ENCODE measurements at regions not wholly inside any gene's neighbourhood (a gene's known extent, or its start where the extent isn't known, plus 50 kb on each side); places are given as distances from the start of the nearest gene placed in this dataset.

DNA sequence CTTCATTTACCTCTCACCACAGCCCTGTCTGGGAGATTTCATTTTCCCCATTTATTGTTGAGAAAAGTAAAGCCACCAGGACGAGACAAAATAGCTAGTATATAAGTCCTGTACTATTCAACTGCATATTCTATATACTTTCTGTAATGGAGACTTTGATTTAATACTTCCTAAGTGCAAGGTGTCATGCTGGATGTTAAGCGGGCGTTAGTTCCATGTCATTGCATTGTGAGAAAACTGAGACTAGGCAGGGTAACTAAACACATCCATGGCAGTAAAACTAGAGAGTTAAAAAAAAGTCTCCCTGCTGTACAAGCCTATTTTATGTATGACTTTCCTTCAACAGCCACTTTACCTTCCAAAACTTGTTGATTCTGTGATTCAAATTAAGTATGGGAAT lies 969.6 kb downstream of the STIM2 start:
- TF ChIP-seq, protein P1, sequence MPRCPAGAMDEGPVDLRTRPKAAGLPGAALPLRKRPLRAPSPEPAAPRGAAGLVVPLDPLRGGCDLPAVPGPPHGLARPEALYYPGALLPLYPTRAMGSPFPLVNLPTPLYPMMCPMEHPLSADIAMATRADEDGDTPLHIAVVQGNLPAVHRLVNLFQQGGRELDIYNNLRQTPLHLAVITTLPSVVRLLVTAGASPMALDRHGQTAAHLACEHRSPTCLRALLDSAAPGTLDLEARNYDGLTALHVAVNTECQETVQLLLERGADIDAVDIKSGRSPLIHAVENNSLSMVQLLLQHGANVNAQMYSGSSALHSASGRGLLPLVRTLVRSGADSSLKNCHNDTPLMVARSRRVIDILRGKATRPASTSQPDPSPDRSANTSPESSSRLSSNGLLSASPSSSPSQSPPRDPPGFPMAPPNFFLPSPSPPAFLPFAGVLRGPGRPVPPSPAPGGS (IDR thresholded peaks at IDR 0.05): no peak
- TF ChIP-seq EP300 (IDR thresholded peaks at IDR 0.05) (no peak), CHD4 (IDR thresholded peaks at IDR 0.05; ENCODE audit: borderline replicate concordance) (no peak), FOSL2 (IDR thresholded peaks at IDR 0.05) (no peak), FOSL2 (CRISPR knock-in tag; IDR thresholded peaks at IDR 0.05) (no peak), CEBPB (IDR thresholded peaks at IDR 0.05) (no peak), HOXA7 (CRISPR knock-in tag; IDR thresholded peaks at IDR 0.05) (no peak), NFE2L2 (conservative IDR thresholded peaks at IDR 0.05; ENCODE audit: low read length) (no peak), PHF8 (IDR thresholded peaks at IDR 0.05; ENCODE audit: borderline replicate concordance, low read depth) (no peak)
- TF ChIP-seq, protein P2, sequence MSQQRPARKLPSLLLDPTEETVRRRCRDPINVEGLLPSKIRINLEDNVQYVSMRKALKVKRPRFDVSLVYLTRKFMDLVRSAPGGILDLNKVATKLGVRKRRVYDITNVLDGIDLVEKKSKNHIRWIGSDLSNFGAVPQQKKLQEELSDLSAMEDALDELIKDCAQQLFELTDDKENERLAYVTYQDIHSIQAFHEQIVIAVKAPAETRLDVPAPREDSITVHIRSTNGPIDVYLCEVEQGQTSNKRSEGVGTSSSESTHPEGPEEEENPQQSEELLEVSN (IDR thresholded peaks at IDR 0.05; ENCODE audit: borderline replicate concordance, low read depth): no peak
- Histone ChIP-seq H3K27ac (no peak overlapping the region), H3K9me3 (no peaks in the 10 kb centered on the region), H3K4me3 (no peak overlapping the region), H3K4me2 (no peak overlapping the region), H3K4me1 (no peaks in the 10 kb centered on the region)
- FAIRE-seq (no peak), ATAC-seq (no peak), DNase-seq (ENCODE audit: low read depth in 1 of 2, low spot score in 1 of 2) (no peak)
- 35% methylated on average over 3 of the region's 3 CpGs for WGBS (ENCODE audit: missing lambda C conversion rate)
- ChIA-PET CTCF (no interaction called here), POLR2A (no interaction called here)

DNA sequence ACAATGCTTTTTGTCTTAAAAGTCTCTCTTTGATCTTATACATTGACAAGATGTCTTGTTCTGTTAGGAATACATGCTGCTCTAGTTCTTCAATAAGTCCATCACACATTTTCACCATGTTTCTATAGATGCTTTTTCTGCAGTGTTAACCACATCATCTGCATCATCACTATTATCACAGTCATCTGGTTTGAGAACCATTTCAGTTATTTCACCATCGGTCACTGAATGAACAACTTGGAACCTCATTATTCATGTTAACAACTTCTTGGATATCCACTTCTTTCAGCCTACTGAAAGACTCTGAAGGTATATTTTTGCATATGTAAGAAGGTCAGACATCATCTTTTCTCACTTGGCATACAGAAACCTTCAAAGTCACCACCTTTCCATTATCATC lies 975.2 kb downstream of the STIM2 start:
- no peak overlapping the region for H3K4me2 ChIP-seq
- H3K4me3 ChIP-seq: no peak overlapping the region
- no peak overlapping the region for H3K27ac ChIP-seq
- CTCF ChIA-PET: no interaction called here
- H3K9me3 ChIP-seq: no peaks in the 10 kb centered on the region
- FAIRE-seq: no peak
- TF ChIP-seq NPAS2 (CRISPR knock-in tag; IDR thresholded peaks at IDR 0.05; ENCODE audit: borderline replicate concordance) (no peak), CBX2 (IDR thresholded peaks at IDR 0.05; ENCODE audit: borderline replicate concordance, low read depth) (no peak), RARB (CRISPR knock-in tag; IDR thresholded peaks at IDR 0.05) (no peak), KDM5A (IDR thresholded peaks at IDR 0.05) (no peak)
- TF ChIP-seq, protein P3, sequence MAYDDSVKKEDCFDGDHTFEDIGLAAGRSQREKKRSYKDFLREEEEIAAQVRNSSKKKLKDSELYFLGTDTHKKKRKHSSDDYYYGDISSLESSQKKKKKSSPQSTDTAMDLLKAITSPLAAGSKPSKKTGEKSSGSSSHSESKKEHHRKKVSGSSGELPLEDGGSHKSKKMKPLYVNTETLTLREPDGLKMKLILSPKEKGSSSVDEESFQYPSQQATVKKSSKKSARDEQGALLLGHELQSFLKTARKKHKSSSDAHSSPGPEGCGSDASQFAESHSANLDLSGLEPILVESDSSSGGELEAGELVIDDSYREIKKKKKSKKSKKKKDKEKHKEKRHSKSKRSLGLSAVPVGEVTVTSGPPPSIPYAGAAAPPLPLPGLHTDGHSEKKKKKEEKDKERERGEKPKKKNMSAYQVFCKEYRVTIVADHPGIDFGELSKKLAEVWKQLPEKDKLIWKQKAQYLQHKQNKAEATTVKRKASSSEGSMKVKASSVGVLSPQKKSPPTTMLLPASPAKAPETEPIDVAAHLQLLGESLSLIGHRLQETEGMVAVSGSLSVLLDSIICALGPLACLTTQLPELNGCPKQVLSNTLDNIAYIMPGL (CRISPR knock-in tag; IDR thresholded peaks at IDR 0.05; ENCODE audit: borderline replicate concordance): no peak
- DNase-seq (ENCODE audit: low read depth in 1 of 2, low spot score in 1 of 2): no peak
- POLR2A ChIA-PET: no interaction called here
- 48% methylated on average over 1 of the region's 1 CpG for WGBS (ENCODE audit: missing lambda C conversion rate)
- no peaks in the 10 kb centered on the region for H3K4me1 ChIP-seq
- ATAC-seq: no peak

DNA sequence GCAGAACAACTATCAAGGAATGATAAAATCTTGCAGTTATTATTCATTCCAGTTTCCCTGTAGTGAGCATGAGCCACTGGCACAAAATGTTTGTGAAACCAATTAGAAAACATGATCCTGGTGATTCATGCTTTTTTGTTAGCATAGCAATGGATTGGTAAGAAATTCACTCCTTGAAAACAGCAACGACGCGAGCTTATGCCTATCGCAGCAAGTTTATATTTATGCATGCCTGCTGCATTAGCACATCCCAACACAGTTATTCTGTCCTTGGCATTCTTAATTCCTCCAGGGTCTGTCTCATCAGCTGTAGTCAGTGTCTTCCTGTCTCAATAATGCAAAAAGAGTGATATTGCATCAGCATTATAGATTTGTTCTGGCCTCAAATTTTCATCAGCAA lies 975.9 kb downstream of the STIM2 start:
- ChIA-PET POLR2A (no interaction called here), CTCF (no interaction called here)
- Histone ChIP-seq H3K4me1 (no peaks in the 10 kb centered on the region), H3K4me3 (no peak overlapping the region), H3K4me2 (no peak overlapping the region), H3K27ac (no peak overlapping the region), H3K9me3 (no peaks in the 10 kb centered on the region)
- TF ChIP-seq ZNF302 (CRISPR knock-in tag; IDR thresholded peaks at IDR 0.05) (no peak), EP300 (IDR thresholded peaks at IDR 0.05) (no peak)
- 43% methylated on average over 4 of the region's 4 CpGs for WGBS (ENCODE audit: missing lambda C conversion rate)
- ATAC-seq: no peak
- no peak for DNase-seq (ENCODE audit: low read depth in 1 of 2, low spot score in 1 of 2)
- FAIRE-seq: no peak

DNA sequence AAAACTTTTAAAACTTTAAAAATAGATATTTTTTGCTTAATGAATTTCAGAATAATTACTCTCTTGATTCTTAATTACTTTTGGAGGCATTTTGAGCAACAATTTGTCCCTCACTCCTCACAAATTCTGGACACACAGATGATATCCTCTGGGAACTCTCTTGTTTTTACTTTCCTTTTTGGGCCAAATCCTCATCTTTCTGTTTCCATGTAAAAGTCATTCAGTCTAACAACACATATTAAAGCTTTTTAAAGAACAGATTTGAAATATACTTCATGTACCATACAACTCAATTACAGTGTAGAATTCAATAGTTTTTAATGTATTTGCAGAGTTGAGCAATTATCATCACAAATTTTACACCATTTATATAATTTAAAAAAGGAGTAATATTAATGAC lies 983.1 kb downstream of the STIM2 start:
- no peak overlapping the region for H3K4me3 ChIP-seq
- H3K27ac ChIP-seq: no peak overlapping the region
- no peak for ATAC-seq
- CTCF ChIA-PET: no interaction called here
- no peak for FAIRE-seq
- H3K9me3 ChIP-seq: no peaks in the 10 kb centered on the region
- no peak for DNase-seq (ENCODE audit: low read depth in 1 of 2, low spot score in 1 of 2)
- no peak overlapping the region for H3K4me2 ChIP-seq
- H3K4me1 ChIP-seq: no peaks in the 10 kb centered on the region
- POLR2A ChIA-PET: no interaction called here
- TF ChIP-seq NFE2L2 (conservative IDR thresholded peaks at IDR 0.05; ENCODE audit: low read length): no peak
- no peak for TF ChIP-seq SMC3 (IDR thresholded peaks at IDR 0.05)
- TF ChIP-seq, protein P4, sequence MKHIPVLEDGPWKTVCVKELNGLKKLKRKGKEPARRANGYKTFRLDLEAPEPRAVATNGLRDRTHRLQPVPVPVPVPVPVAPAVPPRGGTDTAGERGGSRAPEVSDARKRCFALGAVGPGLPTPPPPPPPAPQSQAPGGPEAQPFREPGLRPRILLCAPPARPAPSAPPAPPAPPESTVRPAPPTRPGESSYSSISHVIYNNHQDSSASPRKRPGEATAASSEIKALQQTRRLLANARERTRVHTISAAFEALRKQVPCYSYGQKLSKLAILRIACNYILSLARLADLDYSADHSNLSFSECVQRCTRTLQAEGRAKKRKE (CRISPR knock-in tag; IDR thresholded peaks at IDR 0.05; ENCODE audit: low read depth): no peak
- TF ChIP-seq, protein P5, sequence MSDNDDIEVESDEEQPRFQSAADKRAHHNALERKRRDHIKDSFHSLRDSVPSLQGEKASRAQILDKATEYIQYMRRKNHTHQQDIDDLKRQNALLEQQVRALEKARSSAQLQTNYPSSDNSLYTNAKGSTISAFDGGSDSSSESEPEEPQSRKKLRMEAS (IDR thresholded peaks at IDR 0.05): no peak
- TF ChIP-seq SREBF2 (IDR thresholded peaks at IDR 0.05): no peak
- TF ChIP-seq, protein P3 (CRISPR knock-in tag; IDR thresholded peaks at IDR 0.05; ENCODE audit: borderline replicate concordance): no peak
- no peak for TF ChIP-seq MAFK (IDR thresholded peaks at IDR 0.05; ENCODE audit: partially characterized antibody)
- TF ChIP-seq GATA3 (IDR thresholded peaks at IDR 0.05; ENCODE audit: borderline replicate concordance): no peak
- TF ChIP-seq RFX5 (IDR thresholded peaks at IDR 0.05): no peak
- TF ChIP-seq, protein P2 (IDR thresholded peaks at IDR 0.05; ENCODE audit: borderline replicate concordance, low read depth): no peak
- TF ChIP-seq ZSCAN20 (CRISPR knock-in tag; IDR thresholded peaks at IDR 0.05): no peak
- TF ChIP-seq KDM5A (IDR thresholded peaks at IDR 0.05): no peak
- no peak for TF ChIP-seq RARB (CRISPR knock-in tag; IDR thresholded peaks at IDR 0.05)
- TF ChIP-seq RCOR1 (IDR thresholded peaks at IDR 0.05; ENCODE audit: low read depth, low read length): no peak
- TF ChIP-seq PHF8 (IDR thresholded peaks at IDR 0.05; ENCODE audit: borderline replicate concordance, low read depth): no peak
